ENCODE measurements at regions not wholly inside any gene's neighbourhood (a gene's known extent, or its start where the extent isn't known, plus 50 kb on each side); places are given as distances from the start of the nearest gene placed in this dataset.

DNA sequence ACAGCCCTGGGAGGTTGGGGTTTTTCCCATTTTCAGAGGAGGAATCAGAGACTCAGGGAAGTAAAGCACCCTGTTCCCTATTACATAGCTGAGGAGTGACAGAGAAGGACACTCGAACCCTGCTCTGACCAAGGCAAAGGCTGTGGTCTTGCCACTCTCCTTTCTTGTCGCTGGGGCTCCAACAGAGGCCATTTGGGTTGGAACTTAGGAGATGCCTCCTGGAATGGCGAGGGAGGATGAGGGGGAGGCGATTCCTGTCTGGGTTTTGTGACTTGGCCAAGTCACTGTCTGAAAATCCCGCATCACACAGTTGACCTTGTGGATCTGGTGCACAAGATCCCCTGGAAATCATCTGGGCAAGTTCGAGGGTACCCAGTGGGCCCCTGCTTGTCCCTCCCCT, 64.0 kb upstream of the HAND1 start:
- TF ChIP-seq EZH2 (IDR thresholded peaks at IDR 0.05; ENCODE audit: low read depth, unreplicated experiment) (no peak), POLR2AphosphoS5 (IDR thresholded peaks at IDR 0.05; ENCODE audit: low read depth) (no peak)
- TF ChIP-seq, protein P1, sequence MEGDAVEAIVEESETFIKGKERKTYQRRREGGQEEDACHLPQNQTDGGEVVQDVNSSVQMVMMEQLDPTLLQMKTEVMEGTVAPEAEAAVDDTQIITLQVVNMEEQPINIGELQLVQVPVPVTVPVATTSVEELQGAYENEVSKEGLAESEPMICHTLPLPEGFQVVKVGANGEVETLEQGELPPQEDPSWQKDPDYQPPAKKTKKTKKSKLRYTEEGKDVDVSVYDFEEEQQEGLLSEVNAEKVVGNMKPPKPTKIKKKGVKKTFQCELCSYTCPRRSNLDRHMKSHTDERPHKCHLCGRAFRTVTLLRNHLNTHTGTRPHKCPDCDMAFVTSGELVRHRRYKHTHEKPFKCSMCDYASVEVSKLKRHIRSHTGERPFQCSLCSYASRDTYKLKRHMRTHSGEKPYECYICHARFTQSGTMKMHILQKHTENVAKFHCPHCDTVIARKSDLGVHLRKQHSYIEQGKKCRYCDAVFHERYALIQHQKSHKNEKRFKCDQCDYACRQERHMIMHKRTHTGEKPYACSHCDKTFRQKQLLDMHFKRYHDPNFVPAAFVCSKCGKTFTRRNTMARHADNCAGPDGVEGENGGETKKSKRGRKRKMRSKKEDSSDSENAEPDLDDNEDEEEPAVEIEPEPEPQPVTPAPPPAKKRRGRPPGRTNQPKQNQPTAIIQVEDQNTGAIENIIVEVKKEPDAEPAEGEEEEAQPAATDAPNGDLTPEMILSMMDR (conservative IDR thresholded peaks at IDR 0.05; ENCODE audit: low read depth in 2 of 2), result no peak
